OCI-LY3 (cell line): ENCODE measurements at regions not wholly inside any gene's neighbourhood (a gene's known extent, or its start where the extent isn't known, plus 50 kb on each side); places are given as distances from the start of the nearest gene placed in this dataset.

Experiments
- H2AFZ ChIP-seq: fragments of 200-600, 300-600 bp; shearing (Covaris generic); 2 replicates; pipeline ENCODE4 v1.6.0; 2014; ENCODE audit warnings: antibody characterized with exemption, low read depth, low read length
- H3K27ac ChIP-seq: fragments of 200-600, 300-600 bp; sonication (generic); 2 replicates; pipeline ENCODE4 v1.5.1; 2014; ENCODE audit warnings: mild to moderate bottlenecking, low read length, moderate library complexity, mixed read lengths
- H3K27me3 ChIP-seq: fragments of 200-600, 300-600 bp; sonication (generic); 2 replicates; pipeline ENCODE4 v1.6.1; 2014; ENCODE audit warnings: low read depth, low read length, mixed read lengths
- H3K36me3 ChIP-seq: fragments of 200-600, 300-600 bp; sonication (generic); replicated peaks from 2 replicates; pipeline ENCODE3; 2014; ENCODE audit warnings: low read depth, low read length, mixed read lengths
- H3K4me1 ChIP-seq: fragments of 300-600, 200-600 bp; sonication (generic); 2 replicates; pipeline ENCODE4 v1.6.1; 2014; ENCODE audit warnings: low read length, mixed read lengths
- H3K4me2 ChIP-seq: fragments of 200-600, 300-600 bp; sonication (generic); 2 replicates; pipeline ENCODE4 v1.6.1; 2014; ENCODE audit warnings: low read length, mixed read lengths
- H3K4me3 ChIP-seq: fragments of 300-600, 200-600 bp; sonication (generic); 2 replicates; pipeline ENCODE4 v1.5.1; 2014; ENCODE audit warnings: antibody characterized with exemption, mild to moderate bottlenecking, low read length, moderate library complexity
- H3K79me2 ChIP-seq: fragments of 300-600, 200-600 bp; shearing (Covaris generic); 2 replicates; pipeline ENCODE4 v1.6.1; 2014; ENCODE audit warnings: mild to moderate bottlenecking, low read length, mixed read lengths
- H3K9ac ChIP-seq: fragments of 300-600, 200-600 bp; shearing (Covaris generic); 2 replicates; pipeline ENCODE4 v1.6.0; 2014; ENCODE audit warnings: mild to moderate bottlenecking, low read length, moderate library complexity
- H3K9me3 ChIP-seq: fragments of 200-600, 300-600 bp; shearing (Covaris generic); 2 replicates; pipeline ENCODE4 v1.6.1; 2014; ENCODE audit warnings: low read length, mixed read lengths; ENCODE audit not compliant: insufficient read depth
- H4K20me1 ChIP-seq: fragments of 200-600, 300-600 bp; sonication (generic); 2 replicates; pipeline ENCODE4 v1.6.1; 2016; ENCODE audit warnings: low read length, mixed read lengths; ENCODE audit not compliant: insufficient read depth
- CTCF ChIP-seq: fragments of 200-600, 300-600 bp; sonication (generic); IDR thresholded peaks from 2 replicates; pipeline ENCODE4 v1.5.1; 2014; ENCODE audit warnings: antibody characterized with exemption, low read length, low read depth
- EZH2phosphoT487 ChIP-seq: fragments of 200-600 bp; shearing (Covaris generic); IDR thresholded peaks from 2 replicates; pipeline ENCODE4 v1.6.1; 2018; ENCODE audit warnings: antibody characterized with exemption, mixed run types, low read depth

- no peaks in the 10 kb centered on the region for H3K36me3 ChIP-seq
- H3K9ac ChIP-seq: no peak overlapping the region
- H3K4me1 ChIP-seq: no peaks in the 10 kb centered on the region
- H3K4me3 ChIP-seq: no peak overlapping the region
- no peaks in the 10 kb centered on the region for H3K79me2 ChIP-seq
- no peak overlapping the region for H3K27ac ChIP-seq
- no peaks in the 10 kb centered on the region for H3K27me3 ChIP-seq
- no peaks in the 10 kb centered on the region for H3K9me3 ChIP-seq
- no peak overlapping the region for H2AFZ ChIP-seq
- no peaks in the 10 kb centered on the region for H4K20me1 ChIP-seq
- TF ChIP-seq EZH2phosphoT487: no peak
- TF ChIP-seq CTCF: no peak
- no peak overlapping the region for H3K4me2 ChIP-seq
Measured at GRCh38 chr10:78332012-78332411, 298.3 kb downstream of the RPS24 start.

GRCh38 chr10:78332657-78333056 lies 299.0 kb downstream of the RPS24 start:
- H4K20me1 ChIP-seq: no peaks in the 10 kb centered on the region
- H3K4me2 ChIP-seq: no peak overlapping the region
- no peak overlapping the region for H3K27ac ChIP-seq
- no peak overlapping the region for H3K4me3 ChIP-seq
- H3K4me1 ChIP-seq: no peaks in the 10 kb centered on the region
- H3K9me3 ChIP-seq: no peaks in the 10 kb centered on the region
- H3K36me3 ChIP-seq: no peaks in the 10 kb centered on the region
- no peaks in the 10 kb centered on the region for H3K79me2 ChIP-seq
- H3K9ac ChIP-seq: no peak overlapping the region
- H3K27me3 ChIP-seq: no peaks in the 10 kb centered on the region
- no peak for TF ChIP-seq EZH2phosphoT487
- no peak for TF ChIP-seq CTCF
- no peak overlapping the region for H2AFZ ChIP-seq

- Histone ChIP-seq H3K9me3 (no peaks in the 10 kb centered on the region), H3K4me3 (no peak overlapping the region), H3K27ac (no peak overlapping the region), H4K20me1 (no peaks in the 10 kb centered on the region), H3K79me2 (no peaks in the 10 kb centered on the region), H3K36me3 (no peaks in the 10 kb centered on the region), H3K27me3 (no peaks in the 10 kb centered on the region; the same call in 1 of the 2 replicates), H3K9ac (no peak overlapping the region), H2AFZ (no peak overlapping the region), H3K4me1 (no peaks in the 10 kb centered on the region), H3K4me2 (no peak overlapping the region)
- TF ChIP-seq EZH2phosphoT487 (no peak), CTCF (no peak)
Measured at GRCh38 chr10:78333362-78334143, 299.9 kb downstream of the RPS24 start.

GRCh38 chr10:78335371-78335690 lies 301.7 kb downstream of the RPS24 start:
- Histone ChIP-seq H3K27me3 (no peaks in the 10 kb centered on the region; the same call in 1 of the 2 replicates), H3K79me2 (no peaks in the 10 kb centered on the region), H2AFZ (no peak overlapping the region), H3K27ac (no peak overlapping the region), H3K4me1 (no peaks in the 10 kb centered on the region), H3K4me2 (no peak overlapping the region), H3K36me3 (no peaks in the 10 kb centered on the region), H4K20me1 (no peaks in the 10 kb centered on the region), H3K9ac (no peak overlapping the region), H3K9me3 (no peaks in the 10 kb centered on the region), H3K4me3 (no peak overlapping the region)
- TF ChIP-seq CTCF: no peak
- TF ChIP-seq EZH2phosphoT487: no peak
